NCI-H748 (cell line): ENCODE measurements at regions not wholly inside any gene's neighbourhood (a gene's known extent, or its start where the extent isn't known, plus 50 kb on each side); places are given as distances from the start of the nearest gene placed in this dataset.
"Not testable (repeated sequence)": the region's sequence is repeated elsewhere in the genome, so short reads cannot be mapped to it uniquely, and the experiment has no call there.

Experiments used
- DNase-seq: peaks from one replicate; lab custom pipeline; 2025; ENCODE audit not compliant: unreplicated experiment; lab: John Stamatoyannopoulos, UW

- peak; percentile 89 for DNase-seq
Observed at GRCh38 chr6:27133281-27134227, 113.9 kb upstream of the PRSS16 start.

GRCh38 chr6:27135087-27135657, 112.3 kb upstream of the PRSS16 start:
- DNase-seq: no peak

DNA sequence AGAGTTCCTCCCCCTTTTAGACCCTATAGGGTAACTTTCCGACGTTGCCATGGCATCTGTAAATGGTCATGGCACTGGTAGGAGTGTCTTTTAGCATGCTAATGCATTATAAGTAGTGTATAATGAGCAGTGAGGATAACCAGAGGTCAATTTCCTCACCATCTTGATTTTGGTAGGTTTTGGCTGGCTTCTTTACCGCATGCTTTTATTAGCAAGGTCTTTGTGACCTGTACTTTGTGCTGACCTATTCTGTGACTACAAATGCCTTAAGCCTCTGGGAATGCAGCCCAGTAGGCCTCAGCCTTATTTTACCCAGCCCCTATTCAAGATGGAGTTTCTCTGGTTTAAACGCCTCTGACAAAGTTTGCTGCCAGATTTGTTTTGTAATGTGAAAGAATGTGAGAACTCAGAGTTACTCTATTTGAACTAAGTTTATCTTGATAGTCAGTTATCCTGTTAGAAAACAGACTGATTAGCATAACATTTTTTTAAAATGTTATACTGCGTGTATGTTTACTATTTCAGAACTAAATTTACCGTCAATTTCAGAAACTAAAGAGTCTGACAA, 111.3 kb upstream of the PRSS16 start:
- DNase-seq: peak; percentile 31

DNA sequence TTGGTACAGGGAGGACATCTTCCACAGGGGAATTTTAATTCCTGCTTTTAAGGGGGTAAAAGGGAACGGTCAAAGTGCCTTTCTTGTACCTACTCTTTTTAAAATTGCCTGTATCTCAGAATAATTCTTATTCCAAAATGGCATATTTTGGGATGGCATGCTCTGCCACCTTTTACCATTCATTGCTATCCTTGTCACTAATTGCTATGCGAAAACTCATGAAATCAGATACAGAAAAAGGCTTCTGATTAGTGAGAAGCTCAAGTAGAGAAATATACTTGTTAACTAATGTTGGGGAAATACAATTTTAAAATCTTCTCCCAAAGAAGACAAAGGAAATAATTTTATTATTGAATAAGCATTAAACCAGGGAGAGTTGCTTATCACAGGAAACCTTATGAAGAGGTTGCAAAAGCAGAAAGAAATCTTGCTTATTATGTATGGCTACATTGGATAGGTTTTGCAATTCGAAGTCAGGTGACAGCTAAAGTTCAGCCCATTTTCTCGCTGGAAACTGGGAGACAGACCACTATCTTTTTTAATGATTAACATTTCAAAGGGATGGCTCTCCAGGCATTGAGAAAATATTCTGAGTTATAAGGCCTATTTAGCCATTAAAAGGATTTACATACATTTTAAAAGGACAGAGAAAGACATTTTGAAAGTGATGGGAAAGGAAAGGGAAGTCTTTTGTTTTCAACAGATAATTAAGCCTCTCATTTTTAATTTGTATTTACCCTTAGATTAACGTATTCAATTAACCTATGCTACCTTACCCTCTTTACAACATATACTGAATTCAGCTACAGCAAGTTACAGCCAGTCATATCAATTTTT, 110.3 kb upstream of the PRSS16 start:
- no peak for DNase-seq

DNA sequence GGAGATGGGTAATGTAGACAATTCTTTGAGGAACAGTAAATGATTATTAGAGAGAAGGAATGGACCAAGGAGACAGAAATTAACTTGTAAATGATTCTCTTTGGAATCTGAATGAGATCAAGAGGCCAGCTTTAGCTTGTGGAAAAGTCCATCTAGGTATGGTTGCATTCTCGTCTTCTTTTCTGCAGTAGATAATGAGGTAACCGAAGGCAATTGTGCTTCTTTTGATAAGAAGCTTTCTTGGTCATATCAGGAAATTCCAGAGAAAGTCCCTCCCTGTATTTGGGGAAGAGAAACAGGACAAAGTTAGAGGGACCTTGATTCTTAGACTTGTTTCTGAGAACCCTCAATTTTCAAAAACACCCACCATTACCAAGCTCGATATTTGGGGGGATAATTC, 109.1 kb upstream of the PRSS16 start:
- no peak for DNase-seq

DNA sequence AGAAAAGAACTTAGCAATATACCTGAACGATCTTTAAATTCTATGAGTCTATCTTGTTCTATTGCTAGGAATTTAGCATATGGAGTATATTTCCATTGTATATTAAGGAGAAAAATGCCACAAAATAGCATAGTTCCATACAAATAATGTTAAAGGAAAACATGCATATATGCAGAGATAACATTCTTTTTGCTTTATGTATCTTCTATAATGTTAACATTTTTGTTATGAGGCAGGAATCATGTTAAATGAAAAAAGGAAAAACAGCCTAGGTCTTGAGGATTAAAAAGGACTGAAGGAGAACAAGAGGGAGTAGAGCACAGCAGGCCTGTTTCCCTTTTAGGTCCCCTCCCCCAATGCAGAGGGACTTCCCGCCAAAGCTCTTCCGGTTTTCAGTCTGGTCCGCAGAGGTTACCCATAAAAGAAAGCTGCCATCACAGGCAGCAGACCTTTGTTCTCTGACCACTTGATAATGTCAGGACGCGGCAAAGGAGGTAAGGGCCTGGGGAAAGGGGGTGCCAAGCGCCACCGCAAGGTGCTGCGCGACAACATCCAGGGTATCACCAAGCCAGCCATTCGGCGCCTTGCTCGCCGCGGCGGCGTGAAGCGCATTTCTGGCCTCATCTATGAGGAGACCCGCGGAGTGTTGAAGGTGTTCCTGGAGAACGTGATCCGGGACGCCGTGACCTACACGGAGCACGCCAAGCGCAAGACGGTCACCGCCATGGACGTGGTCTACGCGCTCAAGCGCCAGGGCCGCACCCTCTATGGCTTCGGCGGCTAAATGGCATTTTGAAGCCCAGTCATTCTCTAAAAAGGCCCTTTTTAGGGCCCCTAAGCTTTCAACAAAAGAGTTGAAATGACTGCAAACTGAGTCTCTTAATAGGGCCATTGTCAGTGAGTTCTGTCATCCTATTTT, 108.4 kb upstream of the PRSS16 start:
- DNase-seq: peak; percentile 30

GRCh38 chr6:27139756-27140579, 107.5 kb upstream of the PRSS16 start:
- no peak for DNase-seq

GRCh38 chr6:27140999-27141528, 106.4 kb upstream of the PRSS16 start:
- DNase-seq: no peak

DNA sequence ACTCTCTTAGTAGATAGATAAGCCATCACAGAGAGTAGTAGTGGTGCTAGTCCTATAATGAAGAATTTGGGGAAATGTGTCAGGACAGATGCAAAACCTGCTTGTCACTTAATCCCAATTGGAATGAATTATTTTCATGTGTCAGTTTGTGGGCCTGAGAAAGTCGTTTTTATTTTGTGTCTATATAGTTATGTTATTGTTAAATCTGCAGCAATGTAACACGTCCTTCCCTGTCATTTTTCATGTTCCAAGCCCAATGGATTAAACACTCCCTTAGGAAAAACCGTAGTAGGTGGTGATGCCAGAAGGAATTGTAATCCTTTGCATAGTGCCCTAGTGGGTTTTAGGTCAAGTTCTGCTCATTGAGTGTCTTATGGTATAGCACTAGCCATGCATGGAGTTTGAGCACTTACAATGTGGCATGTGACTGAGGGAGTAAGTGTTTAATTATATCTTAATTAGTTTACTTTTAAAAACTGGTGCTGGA, 105.9 kb upstream of the PRSS16 start:
- DNase-seq: peak; percentile 31

DNA sequence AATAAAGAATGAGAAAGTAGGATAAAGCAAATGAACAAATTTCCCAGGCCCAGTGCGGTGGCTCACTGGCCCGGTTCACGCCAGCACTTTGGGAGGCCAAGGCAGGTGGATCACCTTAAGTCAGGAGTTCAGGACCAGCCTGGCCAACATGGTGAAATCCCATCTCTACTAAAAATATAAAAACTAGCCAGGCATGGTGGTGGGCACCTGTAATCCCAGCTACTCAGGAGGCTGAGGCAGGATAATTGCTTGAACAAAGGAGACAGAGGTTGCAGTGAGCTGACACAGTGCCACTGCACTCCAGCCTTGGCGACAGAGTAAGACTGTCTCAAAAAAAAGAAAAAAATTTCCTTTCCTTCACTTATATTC, 104.5 kb upstream of the PRSS16 start:
- DNase-seq: not testable (repeated sequence)

DNA sequence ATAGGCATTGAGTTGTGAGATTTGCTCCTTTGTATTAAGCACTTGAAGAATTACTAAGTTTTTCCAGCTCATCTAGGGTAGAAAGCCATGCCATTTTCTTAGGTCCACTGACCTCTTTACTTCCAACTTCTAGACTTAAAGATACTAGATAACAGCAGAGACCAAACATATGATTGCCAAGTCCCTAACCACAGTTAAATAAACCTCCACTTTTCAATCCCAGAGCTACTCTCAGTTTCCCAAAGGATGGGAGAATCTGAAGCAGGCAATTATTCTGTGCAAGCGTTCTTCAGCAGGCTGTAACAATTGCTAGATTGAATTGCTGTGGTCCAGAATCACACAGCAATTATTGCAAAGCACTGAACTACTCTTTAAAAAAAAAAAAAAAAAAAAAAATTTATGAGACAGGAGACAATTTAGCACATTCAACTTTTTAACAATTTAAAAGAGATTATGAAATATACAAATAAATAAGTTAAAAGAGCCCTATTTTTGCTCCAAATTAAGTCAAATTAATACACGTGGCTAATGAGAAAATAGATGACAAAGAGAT, 104.0 kb upstream of the PRSS16 start:
- DNase-seq: peak; percentile 30

DNA sequence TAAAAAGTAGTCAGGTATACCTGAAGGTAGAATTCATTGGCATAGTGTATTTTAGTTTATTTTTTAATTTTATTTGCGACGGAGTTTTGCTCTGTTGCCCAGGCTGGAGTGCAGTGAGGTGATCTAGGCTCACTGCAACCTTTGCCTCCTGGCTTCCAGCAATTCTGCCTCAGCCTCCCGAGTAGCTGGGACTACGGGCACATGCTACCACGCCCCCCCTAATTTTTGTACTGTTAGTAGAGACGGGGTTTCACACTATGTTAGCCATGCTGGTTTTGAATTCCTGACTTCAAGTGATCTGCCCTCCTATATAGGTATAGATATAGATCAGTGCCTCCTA, 102.8 kb upstream of the PRSS16 start:
- peak; percentile 57 for DNase-seq

DNA sequence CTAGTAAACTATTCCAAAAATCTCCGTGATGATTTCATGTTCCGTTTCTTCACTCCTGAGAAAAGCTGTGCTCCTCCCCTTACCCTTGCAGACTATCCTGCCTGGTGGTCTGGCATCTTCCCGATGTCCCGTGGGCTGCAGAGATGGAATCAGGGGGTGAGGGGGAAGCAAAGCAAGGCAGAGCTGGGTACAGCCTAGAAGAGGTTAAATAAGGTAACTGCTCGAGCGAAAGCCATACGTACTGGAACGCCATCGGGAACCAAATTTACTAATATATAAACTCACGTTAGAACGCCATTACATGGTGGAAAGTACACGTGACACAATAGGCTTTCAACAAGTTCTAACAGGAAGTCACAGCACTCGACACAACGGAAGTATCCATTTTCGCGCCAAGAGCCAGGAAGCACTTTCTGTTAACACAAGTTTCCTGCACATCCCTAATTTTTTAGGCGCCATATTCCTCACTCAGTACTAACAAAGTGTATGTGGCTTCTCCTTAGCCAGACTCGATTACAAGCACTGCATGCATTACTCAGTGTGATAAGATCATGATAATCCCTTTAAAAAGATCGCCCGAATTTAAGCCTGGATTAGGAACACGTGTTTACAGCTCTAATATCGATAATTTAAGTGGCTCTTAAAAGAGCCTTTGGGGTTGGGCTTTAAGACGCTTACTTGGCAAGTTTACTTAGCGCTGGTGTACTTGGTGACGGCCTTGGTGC, 101.6 kb upstream of the PRSS16 start:
- peak; percentile 98 for DNase-seq

GRCh38 chr6:27146456-27146705, 101.1 kb upstream of the PRSS16 start:
- not testable (repeated sequence) for DNase-seq

- DNase-seq: peak; percentile 100
Observed at GRCh38 chr6:27146706-27147505, 100.6 kb upstream of the PRSS16 start.

GRCh38 chr6:27148404-27148795, 99.1 kb upstream of the PRSS16 start:
- no peak for DNase-seq

GRCh38 chr6:27149150-27149549, 98.4 kb upstream of the PRSS16 start:
- no peak for DNase-seq

- DNase-seq: no peak
Observed at GRCh38 chr6:27154696-27155095, 92.8 kb upstream of the PRSS16 start.
